Fibroblast of the aortic adventitia (primary cell): ENCODE measurements at regions not wholly inside any gene's neighbourhood (a gene's known extent, or its start where the extent isn't known, plus 50 kb on each side); places are given as distances from the start of the nearest gene placed in this dataset.

Source experiments
- DNase-seq: peaks from one replicate; pipeline ENCODE4 v3.0.0-alpha.2; 2010; ENCODE audit warnings: low read depth
- H3K4me3 ChIP-seq: 2 replicates; pipeline ENCODE4 v1.5.1; 2011; ENCODE audit warnings: low read depth, mild to moderate bottlenecking, control low read depth, low read length, moderate library complexity
- CTCF ChIP-seq: IDR thresholded peaks from 2 replicates; pipeline ENCODE4 v1.5.1; 2011; ENCODE audit warnings: mild to moderate bottlenecking, low read length, control low read depth, inconsistent platforms; ENCODE audit not compliant: insufficient read depth

- H3K4me3 ChIP-seq: no peak overlapping the region
- TF ChIP-seq CTCF: no peak
- DNase-seq: no peak
These were observed 127.6 kb upstream of the ARID2 start for GRCh38 chr12:45601888-45602287.

- DNase-seq: no peak
- no peak overlapping the region for H3K4me3 ChIP-seq
- no peak for TF ChIP-seq CTCF
These were observed 123.9 kb upstream of the ARID2 start for GRCh38 chr12:45605624-45606023.

GRCh38 chr12:45611061-45611460 is 118.4 kb upstream of the ARID2 start:
- peak overlapping the region; percentile 15 for H3K4me3 ChIP-seq
- no peak for DNase-seq
- no peak for TF ChIP-seq CTCF

GRCh38 chr12:45611495-45611894 is 118.0 kb upstream of the ARID2 start:
- no peak overlapping the region for H3K4me3 ChIP-seq
- no peak for TF ChIP-seq CTCF
- DNase-seq: no peak

- no peak for TF ChIP-seq CTCF
- peak; percentile 23 for DNase-seq
These were observed 117.3 kb upstream of the ARID2 start for GRCh38 chr12:45612044-45612794.

GRCh38 chr12:45613296-45613695 is 116.2 kb upstream of the ARID2 start:
- no peak for TF ChIP-seq CTCF
- no peak overlapping the region for H3K4me3 ChIP-seq
- DNase-seq: peak; percentile 21

More at GRCh38 chr12:45612044-45612794, 117.3 kb upstream of the ARID2 start:
- no peak overlapping the region for H3K4me3 ChIP-seq

GRCh38 chr12:45613855-45614254 is 115.7 kb upstream of the ARID2 start:
- no peak for TF ChIP-seq CTCF
- no peak for DNase-seq
- no peak overlapping the region for H3K4me3 ChIP-seq
